SH-SY5Y (cell line): ENCODE measurements at regions not wholly inside any gene's neighbourhood (a gene's known extent, or its start where the extent isn't known, plus 50 kb on each side); places are given as distances from the start of the nearest gene placed in this dataset.

ENCODE experiments used
- GATA2 ChIP-seq: IDR thresholded peaks from 2 replicates; pipeline ENCODE4 v1.6.1; 2011; ENCODE audit warnings: mild to moderate bottlenecking, low read depth, low read length
- GATA3 ChIP-seq: IDR thresholded peaks from 2 replicates; pipeline ENCODE4 v1.6.1; 2011; ENCODE audit warnings: low read depth, mild to moderate bottlenecking, low read length, moderate library complexity

DNA sequence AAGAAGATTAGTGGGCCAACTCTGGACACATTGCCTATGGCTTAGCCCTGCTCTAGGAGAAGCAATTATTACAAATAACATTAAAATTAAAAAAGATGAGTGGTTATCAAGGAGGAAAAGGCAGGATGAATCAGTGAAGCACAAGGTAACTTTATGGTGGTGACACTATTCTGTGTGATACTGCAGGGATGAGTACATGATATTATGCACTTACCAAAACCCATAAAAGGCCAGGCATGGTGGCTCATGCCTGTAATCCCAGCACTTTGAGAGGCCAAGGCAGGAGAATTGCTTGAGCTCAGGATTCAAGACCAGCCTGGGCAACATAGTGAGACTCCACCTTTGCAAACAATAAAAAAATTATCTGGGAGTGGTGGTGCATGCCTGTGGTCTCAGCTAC, 344.3 kb upstream of the CDIN1 start:
- TF ChIP-seq GATA2 = no peak
- TF ChIP-seq GATA3 = no peak

DNA sequence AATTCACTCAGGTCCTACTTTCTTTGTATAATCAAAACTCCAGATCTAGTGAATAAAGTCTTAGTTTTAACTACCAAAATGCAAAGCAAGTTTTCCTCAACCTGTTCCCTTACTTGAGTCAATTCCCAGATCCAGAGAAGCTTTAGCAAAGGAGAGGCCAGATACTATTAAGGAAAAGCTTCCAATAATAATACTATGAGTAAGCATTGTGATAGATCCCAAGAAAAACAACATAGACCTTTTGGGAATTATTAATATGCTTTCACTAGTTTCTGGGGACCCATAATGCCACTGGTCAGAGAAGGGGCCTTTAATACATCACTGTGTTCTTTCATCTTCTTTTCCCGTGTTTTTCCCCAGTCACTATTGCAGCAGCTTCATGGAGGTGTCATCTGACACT, 339.9 kb upstream of the CDIN1 start:
- TF ChIP-seq GATA2 (no peak), GATA3 (no peak)

DNA sequence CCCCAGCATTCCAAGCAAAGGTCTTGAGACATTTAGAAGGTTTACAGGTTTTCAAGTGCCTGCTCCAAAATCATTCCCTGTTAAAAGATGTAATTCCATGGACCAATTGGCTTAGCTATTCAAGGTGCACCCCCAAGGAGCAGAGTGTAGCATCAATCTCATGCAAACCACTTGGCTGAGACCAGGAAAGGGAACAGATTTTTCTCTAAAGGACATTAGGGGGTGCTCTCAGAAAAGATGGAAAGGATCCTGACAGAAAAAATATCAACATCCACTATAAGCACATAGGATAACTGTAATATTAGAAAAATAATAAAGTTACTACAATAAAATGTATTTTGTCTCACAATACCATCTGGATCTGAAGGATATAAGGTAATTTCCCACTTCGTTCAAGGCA, 328.0 kb upstream of the CDIN1 start:
- TF ChIP-seq GATA2 (no peak), GATA3 (no peak)

DNA sequence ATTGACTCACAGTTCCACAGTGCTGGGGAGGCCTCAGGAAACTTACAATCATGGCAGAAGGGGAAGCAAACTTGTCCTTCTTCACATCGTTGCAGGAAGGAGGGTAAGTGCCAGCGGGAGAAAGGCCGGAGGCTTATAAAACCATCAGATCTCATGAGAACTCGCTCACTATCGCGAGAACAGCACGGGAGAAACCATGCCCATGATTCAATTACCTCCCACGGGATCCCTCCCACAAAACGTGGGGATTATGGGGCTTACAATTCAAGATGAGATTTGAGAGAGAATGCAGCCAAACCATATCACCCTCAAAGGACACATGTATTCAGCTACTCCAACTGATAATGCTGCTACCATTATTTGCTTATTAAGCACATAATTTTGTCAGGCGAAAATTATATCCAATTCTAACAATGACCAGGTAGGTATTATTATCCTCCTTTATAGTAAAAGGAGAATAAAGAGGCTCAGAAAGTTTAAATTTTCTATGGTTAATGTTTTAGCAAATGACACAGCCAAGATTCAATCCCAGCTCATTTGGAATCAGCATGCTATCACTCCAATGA, 327.2 kb upstream of the CDIN1 start:
- no peak for TF ChIP-seq GATA2
- TF ChIP-seq GATA3 = no peak

DNA sequence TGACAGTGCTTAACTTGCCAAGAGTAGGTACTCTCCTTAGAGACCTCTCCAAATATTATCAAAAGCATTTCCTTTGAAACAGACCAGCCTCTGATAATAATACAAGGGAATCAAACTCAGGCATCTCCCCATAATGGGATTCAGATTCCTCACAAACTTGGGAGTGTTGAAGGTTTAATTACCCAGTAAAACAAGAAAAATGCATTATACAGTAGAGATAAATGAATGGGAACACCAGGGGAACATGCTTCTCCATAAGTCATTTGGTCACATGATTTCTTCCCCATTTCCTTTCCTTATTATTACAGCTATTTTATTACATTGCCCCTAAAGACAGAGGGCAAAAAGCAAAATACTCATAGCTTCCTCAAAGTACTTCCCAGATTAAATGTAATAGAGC, 325.0 kb upstream of the CDIN1 start:
- TF ChIP-seq GATA3 (no peak), GATA2 (no peak)

DNA sequence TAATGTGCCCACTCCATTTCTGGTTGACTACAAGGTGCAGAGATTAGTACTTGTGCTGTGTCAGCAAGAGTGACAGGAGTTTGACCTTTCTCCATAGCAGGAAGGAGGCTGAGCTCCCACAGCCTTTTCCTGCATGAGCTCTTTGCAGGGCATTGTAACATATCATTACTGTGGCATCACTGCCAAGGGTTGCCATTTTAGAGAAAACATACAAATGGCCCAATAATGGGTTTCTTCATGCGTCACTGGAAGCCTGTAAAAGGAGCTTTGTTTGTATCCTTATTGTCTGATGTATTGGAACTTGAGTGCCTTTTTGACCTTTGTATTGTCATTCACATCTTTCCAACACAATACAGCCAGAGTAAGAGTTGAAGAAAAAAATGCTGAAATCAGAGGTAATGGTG, 323.0 kb upstream of the CDIN1 start:
- TF ChIP-seq GATA2 (no peak), GATA3 (no peak)

DNA sequence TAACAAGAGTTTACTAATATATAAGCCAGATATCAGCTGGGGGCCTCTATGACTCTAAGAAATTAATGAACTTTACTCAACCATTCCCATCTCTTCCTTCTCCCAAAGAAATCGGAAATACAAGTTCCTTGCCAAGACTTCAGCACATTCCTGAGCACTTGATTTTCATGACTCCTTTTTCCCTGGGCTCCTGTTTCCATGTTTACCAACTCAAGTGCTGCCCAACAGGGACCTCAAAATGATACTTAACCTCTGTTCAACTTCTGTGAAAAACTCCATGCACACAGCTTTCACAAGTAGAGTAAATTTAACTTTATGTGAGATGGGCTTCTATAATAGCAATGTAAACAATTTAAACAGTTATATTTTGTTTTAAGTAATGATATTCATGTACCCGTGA, 315.8 kb upstream of the CDIN1 start:
- TF ChIP-seq GATA2 (no peak), GATA3 (no peak)

DNA sequence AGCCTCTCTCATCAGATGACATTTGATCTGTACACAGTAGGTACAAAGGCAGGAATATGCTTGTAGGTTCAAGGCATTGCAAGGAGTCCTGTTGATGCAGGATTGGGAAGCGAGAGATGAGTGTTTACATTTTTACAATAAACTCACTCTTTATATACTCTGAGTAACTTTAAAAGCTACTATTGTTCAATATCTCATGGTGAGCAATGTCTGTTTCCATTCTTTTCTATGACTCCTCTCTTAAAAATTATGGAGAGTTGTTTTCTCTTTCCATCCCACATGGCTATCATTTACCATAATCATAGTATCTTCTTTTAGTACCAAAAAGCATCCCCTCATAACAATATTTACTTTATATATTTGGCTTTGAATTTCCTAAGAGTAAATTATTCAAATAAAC, 314.0 kb upstream of the CDIN1 start:
- TF ChIP-seq GATA2 (no peak), GATA3 (no peak)

DNA sequence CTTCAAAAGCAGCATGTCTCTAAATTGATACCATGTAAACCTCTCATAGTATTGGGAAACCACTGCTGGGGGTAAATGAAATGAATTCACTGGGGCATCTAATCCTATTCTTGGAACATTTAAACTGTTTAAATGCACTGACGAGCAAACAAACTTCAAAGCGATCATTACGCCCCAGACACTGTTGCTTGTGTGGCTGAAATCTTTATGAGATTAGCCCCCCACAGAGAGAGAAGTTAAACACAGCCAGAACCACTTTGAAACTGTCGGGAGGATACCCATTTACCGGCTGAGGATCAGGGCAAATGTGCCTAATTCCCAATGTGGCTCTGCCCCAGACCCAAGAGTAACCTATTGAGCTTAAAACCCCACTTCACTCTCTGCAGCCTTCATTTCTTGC, 308.4 kb upstream of the CDIN1 start:
- no peak for TF ChIP-seq GATA2
- no peak for TF ChIP-seq GATA3

DNA sequence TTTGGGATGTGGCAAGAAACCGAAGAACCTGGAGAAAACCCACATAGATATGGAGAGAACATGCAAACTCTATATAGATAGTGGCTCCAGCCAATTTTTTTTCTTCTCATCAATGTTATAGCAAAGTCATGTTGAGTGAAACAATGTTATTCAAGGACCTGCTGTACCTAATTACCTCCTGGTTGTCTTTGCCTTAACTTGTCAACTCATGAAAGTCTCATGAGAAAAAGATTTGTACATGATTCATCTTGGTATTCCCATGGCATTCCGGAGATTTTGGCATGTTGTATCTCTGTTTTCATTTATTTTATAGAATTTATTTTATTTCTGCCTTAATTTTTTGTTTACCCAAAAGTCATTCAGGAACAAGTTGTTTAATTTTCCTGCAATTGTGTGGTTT, 303.8 kb upstream of the CDIN1 start:
- TF ChIP-seq GATA3 (no peak), GATA2 (no peak)

DNA sequence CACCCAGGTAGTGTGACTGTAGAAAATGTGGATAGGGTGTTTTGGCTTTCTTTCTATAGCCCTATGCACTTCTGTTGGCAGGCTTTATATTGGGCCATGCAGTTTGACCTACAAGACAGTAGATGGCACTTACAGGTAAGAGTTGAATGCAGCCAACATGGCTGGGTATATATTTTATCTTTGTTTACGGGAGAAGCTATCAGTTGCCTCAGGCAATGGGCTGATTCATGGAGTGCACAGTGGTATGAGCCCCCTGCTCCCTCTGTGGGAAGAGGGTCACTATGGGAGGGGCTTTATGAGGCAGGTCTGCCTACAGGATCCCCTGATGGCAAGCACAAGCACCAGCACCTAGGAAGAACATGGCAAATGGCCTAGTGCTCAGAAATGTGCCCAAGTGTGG, 301.2 kb upstream of the CDIN1 start:
- TF ChIP-seq GATA2 (no peak), GATA3 (no peak)

DNA sequence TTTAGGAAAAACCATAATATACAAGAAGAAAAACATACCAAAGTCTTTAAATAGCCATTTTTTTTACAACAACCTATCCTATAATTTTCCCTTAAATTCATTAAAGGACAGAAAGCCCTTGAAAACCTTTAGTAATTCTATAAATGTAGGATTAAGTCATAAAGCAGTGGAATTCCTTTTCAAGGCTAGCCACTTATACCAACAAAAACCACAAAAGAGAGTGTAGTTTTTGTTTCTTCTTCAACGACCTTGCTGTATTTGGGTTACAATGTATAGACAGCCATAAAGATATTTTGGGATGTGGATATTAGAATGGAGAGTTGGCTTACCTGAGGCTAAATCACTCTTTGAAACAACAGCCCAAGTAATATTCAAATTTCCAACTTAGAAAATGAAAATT, 296.6 kb upstream of the CDIN1 start:
- TF ChIP-seq GATA2 (no peak), GATA3 (no peak)

DNA sequence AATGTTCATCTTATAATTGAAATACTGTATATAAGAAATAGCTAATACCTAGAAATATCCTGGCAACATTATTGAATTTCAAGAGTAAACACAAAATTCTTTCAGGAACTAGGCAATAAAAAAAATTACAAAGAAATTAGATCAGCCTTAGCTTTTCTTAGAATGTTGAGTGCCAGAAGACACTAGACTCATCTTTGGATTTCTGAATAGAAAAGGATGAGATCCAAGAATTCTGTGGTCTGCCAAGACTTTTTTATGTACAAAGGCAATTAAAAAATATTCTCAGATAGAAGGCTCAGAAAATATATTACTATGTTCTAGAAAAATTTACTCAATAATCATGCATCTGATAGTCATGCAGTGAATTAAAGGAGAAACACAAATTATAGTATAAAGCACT, 294.5 kb upstream of the CDIN1 start:
- TF ChIP-seq GATA2 = no peak
- no peak for TF ChIP-seq GATA3

DNA sequence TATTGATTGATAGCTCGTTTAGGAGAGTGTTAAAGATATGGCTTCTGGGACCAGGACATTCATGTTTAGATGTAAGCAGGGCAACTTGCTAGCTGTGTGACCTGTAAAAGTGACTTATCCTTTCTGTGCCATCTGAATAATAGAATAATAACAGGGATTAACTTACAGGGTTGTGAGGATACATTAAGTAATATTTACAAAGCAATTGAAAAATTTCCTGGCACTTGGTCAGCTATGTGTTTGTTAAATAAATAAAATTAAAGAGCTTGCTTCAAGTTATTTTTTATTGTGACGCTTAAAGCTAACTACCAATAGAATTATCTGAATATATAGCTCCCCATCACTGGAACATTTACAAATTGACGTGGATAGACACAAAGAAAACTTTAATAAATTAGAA, 287.9 kb upstream of the CDIN1 start:
- TF ChIP-seq GATA2 (no peak), GATA3 (no peak)

DNA sequence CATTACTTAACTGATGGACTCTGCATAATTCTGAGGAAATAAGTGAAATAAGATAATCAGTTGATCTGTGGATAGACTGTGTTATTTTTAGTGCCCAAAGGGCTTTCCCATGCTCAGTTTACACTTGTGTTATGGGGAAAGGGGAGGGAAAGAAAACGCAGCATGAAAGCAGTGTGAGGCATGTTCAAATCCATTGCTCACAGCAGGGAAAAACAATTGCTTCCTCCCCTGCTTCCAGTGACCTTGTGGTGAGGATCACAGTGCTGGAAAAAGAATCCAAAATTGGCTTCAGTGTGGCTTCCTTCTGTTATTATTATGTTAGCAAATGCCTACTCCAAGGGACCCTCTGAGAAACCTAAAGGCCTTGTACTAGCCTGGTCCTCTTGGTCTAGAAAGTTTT, 285.1 kb upstream of the CDIN1 start:
- no peak for TF ChIP-seq GATA2
- TF ChIP-seq GATA3 = no peak

DNA sequence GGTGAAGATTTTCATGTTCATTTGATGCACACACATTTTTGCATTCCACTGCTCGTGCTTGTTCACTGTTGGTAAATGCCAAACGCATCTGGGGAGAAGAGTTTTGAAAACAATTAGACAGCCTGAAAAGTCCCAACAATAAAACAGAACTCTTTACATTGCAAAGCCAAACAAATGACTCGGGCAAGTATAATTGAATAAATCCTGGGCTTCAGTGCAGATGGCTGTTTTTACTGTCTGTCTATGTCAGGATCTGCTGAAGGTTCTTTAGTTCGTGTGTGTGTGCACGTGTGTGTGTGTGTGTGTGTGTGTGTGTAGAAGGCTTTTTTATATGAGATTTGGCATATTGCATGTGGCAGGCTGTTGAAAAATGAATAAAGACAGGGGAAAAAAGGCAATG, 277.5 kb upstream of the CDIN1 start:
- no peak for TF ChIP-seq GATA3
- TF ChIP-seq GATA2 = no peak

DNA sequence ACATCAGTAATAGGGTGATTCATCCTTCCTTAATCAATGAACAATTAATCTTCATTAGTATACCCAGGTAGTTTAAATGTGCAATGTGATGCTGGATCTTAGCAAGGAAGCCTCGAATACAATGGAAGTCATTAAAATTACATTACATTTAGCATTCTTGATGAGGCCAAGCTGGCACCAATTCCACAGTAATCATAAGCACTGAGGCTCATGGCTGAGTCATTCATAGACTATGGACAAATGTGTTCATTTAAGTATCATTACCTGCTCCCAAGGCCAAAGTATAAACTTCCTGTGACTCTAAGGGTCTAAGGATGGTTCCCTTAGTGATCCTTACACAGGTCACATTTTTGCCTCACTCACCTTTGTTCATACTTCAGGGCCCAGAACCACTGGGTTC, 266.4 kb upstream of the CDIN1 start:
- no peak for TF ChIP-seq GATA2
- no peak for TF ChIP-seq GATA3

DNA sequence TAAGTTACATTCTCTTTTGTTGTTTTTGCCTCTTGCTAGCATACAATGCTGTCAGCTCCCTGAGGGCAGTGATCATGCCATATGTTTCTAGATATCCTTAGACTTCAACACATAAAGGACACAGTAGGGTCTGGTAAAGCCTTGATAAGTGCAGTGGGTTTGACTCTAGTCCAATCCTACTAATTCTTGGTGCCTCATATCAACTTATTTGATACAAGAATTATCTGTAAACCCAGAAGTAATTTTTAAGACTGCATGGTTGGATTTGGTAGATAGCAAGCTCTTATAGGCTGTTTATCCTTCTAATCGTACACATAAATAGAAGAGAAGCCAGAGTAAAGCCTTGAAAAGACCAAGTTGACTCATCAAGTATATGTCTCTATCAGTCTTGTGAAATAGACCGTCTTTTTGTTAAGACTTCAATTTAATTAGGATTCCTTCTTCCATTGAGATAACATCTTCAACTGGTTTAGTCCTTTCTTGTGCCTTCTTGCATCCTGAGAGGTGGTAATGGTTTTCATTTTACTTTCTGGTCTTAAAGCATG, 265.6 kb upstream of the CDIN1 start:
- TF ChIP-seq GATA2 = no peak
- TF ChIP-seq GATA3 = no peak

DNA sequence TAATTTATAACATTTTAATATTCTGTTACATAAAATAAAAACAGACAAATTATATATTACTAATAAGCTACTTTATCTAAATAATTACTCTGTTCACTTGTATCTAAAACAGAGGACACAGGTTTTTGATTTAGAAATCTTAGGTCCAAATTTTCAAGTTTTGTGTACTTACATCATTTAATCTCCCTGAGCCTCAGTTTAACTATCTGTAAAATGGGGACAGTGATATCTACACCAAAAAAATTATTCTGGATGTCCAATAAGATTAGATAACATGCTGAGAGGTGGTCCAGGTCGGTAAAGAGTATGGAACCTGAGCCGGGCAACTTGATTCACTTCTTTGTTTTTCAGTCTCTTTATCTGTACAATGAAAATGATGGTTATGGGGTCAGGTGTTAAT, 263.8 kb upstream of the CDIN1 start:
- TF ChIP-seq GATA2 (no peak), GATA3 (no peak)
